ENCODE measurements at regions not wholly inside any gene's neighbourhood (a gene's known extent, or its start where the extent isn't known, plus 50 kb on each side); places are given as distances from the start of the nearest gene placed in this dataset.
"Not testable (repeated sequence)": the region's sequence is repeated elsewhere in the genome, so short reads cannot be mapped to it uniquely, and the experiment has no call there.

DNA sequence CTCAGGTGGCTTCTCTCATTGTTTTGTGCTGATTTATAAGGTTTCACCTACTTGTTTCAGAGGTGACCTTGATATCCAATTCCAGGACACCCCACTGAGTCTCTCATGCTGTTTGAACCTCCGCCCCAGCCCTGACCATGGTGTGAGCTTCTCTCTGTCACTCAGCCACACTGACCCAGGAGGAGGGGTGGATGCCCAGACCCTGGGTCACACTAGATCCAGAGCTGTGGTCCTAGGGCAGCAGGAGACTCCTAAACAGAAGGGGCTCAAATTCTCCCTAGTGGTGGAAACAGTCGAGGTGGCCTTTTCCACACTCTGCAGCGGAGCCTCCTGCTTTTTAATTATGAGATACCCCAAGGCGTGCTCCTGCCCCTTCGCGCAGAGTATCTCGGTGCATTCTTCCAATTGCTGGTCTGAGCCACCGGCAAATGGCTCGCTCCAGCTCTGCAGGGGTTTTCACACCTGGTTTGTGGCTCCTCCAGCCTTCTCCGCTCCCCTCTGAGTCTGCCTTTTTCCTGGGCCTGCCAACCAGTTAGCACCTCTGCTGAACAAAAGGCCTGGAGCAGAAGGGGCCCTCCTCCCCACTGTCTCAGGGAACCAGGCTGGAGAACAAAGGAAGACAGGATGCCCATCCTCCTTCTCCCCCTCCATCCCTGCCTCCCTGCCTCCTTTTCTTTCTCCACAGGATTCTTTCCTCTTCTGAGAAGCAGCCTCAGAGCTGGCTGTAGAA, 147.3 kb upstream of the SPRED2 start:
- no peak for DNase-seq (ENCODE audit: low spot score)
- Histone ChIP-seq H3K27ac (no peak overlapping the region), H3K4me3 (no peak overlapping the region)
- TF ChIP-seq, protein P1, sequence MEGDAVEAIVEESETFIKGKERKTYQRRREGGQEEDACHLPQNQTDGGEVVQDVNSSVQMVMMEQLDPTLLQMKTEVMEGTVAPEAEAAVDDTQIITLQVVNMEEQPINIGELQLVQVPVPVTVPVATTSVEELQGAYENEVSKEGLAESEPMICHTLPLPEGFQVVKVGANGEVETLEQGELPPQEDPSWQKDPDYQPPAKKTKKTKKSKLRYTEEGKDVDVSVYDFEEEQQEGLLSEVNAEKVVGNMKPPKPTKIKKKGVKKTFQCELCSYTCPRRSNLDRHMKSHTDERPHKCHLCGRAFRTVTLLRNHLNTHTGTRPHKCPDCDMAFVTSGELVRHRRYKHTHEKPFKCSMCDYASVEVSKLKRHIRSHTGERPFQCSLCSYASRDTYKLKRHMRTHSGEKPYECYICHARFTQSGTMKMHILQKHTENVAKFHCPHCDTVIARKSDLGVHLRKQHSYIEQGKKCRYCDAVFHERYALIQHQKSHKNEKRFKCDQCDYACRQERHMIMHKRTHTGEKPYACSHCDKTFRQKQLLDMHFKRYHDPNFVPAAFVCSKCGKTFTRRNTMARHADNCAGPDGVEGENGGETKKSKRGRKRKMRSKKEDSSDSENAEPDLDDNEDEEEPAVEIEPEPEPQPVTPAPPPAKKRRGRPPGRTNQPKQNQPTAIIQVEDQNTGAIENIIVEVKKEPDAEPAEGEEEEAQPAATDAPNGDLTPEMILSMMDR (IDR thresholded peaks at IDR 0.05): no peak

DNA sequence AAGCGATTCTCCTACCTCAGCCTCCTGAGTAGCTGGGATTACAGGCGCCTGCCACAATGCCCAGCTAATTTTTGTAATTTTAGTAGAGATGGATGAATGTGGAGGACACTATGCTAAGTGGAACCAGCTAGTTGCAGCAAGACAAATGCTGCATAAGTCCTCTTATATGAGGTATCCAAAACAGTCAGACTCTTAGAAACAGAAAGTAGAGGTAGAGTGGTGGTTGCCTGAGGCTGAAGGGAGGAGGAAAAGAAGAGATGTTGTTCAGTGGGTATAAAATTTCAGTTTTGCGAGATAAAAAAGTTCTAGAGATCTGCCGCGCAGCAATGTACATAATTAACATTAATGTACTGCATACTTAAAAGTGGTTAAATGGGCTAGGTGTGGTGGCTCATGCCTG, 145.3 kb upstream of the SPRED2 start:
- no peak for DNase-seq (ENCODE audit: low spot score)
- TF ChIP-seq, protein P1 (IDR thresholded peaks at IDR 0.05): no peak
- Histone ChIP-seq H3K4me3 (no peak overlapping the region), H3K27ac (no peak overlapping the region)

DNA sequence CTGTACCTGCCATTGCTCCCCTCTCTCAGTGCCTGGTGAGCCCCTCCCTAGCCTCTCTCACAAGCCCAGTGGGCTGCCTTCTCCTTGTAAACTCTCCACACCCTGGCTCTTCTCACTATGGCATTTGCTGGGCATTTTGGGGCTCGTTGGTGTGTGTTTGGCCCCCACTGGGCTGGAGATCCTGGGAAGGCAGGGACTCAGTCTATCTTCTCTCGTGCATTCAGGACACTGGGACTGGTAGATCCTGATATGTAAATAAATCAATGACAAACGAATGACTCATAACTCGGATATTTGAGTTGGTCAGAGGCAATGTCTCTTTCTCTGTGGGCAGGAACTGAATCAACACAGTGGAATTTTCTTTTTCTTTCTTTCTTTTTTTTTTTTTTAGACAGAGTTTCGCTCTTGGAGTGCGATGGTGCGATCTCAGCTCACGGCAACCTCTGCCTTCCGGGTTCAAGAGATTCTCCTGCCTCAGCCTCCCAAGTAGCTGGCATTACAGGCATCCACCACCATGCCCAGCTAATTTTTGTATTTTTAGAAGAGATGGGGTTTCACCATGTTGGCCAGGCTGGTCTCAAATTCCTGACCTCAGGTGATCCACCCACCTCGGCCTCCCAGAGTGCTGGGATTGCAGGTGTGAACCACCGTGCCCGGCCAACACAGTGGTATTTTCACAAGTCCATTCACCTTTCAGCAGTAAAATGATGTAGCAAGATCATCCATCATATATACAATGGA, 144.6 kb upstream of the SPRED2 start:
- TF ChIP-seq, protein P1 (IDR thresholded peaks at IDR 0.05): no peak
- Histone ChIP-seq H3K4me3 (peak overlapping the region; percentile 26), H3K27ac (peak overlapping the region; percentile 46 to 70)
- DNase-seq (ENCODE audit: low spot score): no peak

DNA sequence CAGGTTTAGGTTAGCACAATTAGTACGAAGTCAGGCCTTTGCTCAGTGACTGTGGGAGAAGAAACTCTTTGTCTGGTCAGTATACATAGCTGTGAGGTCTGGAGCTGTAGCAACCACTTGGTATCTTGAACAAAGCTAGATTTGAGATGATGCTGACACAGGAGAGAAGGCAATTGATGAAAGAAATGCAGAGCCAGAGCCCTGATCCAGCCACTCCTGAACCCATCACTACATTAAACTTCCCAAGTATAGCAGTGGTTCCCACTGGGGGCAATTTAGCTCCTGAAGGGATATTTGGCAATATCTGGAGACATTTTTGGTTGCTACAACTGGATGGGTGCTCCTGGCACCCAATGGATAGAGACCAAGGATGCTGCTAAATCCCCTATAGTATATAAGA, 143.9 kb upstream of the SPRED2 start:
- no peak for DNase-seq (ENCODE audit: low spot score)
- Histone ChIP-seq H3K27ac (peak overlapping the region; percentile 46 to 70), H3K4me3 (no peak overlapping the region)
- TF ChIP-seq, protein P1 (IDR thresholded peaks at IDR 0.05): no peak

DNA sequence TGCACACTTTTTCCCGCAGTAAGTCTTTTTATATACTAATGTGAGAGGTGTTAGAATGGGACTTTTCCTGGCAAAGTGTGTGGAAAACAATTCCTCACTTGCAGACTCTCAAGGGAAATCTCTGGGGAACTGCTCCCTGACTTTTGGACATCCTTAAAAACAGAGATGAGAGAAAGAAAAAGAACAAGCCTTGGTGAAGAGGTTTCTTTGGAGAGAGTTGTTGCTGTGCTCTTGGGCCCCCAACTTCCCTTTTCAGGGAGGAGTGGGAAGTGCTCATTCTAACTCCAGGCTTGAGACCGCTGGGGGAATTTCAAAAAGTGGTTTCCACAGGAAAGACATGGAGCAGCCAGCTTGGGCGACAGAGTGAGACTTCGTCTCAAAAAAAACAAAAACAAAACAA, 142.6 kb upstream of the SPRED2 start:
- TF ChIP-seq, protein P1 (IDR thresholded peaks at IDR 0.05): no peak
- DNase-seq (ENCODE audit: low spot score): no peak
- Histone ChIP-seq H3K27ac (peak overlapping the region in 1 of 2 donors; percentile 45), H3K4me3 (no peak overlapping the region)

DNA sequence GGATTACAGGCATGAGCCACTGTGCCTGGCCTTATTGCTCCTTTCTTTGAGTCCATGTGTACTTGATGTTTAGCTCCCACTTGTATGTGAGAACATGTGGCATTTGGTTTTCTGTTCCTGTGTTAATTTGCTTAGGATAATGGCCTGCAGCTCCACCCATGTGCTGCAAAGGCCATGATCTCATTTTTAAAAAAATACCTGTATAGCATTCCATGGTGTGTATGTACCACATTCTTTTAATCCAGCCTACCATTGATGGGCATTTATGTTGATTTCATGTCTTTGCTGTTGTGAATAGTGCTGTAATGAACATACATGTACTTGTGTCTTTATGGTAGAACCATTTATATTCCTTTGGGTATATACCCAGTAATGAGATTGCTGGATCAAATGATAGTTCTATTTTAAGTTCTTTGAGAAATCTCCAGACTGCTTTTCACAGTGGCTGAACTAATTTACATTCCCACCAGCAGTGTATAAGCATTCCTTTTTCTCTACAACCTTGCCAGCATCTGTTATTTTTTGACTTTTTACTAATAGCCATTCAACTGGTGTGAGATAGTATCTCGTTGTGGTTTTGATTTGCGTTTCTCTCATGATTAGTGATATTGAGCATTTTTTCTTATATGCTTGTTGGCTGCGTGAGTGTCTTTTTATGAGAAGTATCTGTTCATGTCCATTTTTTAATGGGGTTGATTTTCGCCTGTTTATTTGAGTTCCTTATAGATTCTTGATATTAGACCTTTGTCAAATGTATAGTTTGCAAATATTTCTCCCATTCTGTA, 136.4 kb upstream of the SPRED2 start:
- DNase-seq (ENCODE audit: low spot score); H3K27ac ChIP-seq; H3K4me3 ChIP-seq: not testable (repeated sequence)

DNA sequence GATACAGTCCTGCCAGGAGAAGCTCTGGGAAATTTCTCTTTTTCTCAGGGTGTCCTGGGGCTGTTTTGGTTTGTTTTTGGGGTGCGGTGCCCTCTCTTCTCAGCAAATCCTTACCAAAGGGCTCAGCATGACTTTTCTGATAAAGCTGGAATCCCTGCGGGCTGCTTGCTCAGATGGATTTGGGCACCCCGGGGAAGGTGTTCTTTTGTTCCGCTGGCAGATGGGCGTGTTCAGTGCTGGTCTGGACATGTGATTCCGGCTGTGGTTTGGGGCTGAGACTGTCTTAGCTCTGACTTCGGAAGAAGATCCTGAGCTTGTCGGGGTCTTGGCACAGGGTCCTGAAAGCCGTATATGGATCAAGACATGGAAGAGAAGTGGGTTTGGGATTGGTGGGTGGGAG, 134.2 kb upstream of the SPRED2 start:
- H3K4me3 ChIP-seq: no peak overlapping the region
- DNase-seq (ENCODE audit: low spot score): no peak
- no peak overlapping the region for H3K27ac ChIP-seq
- TF ChIP-seq, protein P1 (IDR thresholded peaks at IDR 0.05): no peak

Measured in coronary artery (tissue), 2 donors.